MG63 (cell line): ENCODE measurements at regions not wholly inside any gene's neighbourhood (a gene's known extent, or its start where the extent isn't known, plus 50 kb on each side); places are given as distances from the start of the nearest gene placed in this dataset.
"Not testable (repeated sequence)": the region's sequence is repeated elsewhere in the genome, so short reads cannot be mapped to it uniquely, and the experiment has no call there.

ENCODE experiments used
- DNase-seq: peaks from one replicate; pipeline ENCODE4 v3.0.0-alpha.2; 2020
- H3K27me3 ChIP-seq: fragments of 250-450 bp; sonication (Bioruptor Pico); 2 replicates; pipeline ENCODE4 v1.5.1; 2020; ENCODE audit warnings: mild to moderate bottlenecking, moderate library complexity
- H3K36me3 ChIP-seq: fragments of 250-450 bp; sonication (Bioruptor Pico); 2 replicates; pipeline ENCODE4 v1.5.1; 2020; ENCODE audit warnings: mild to moderate bottlenecking, moderate library complexity
- H3K4me3 ChIP-seq: fragments of 250-450 bp; sonication (Bioruptor Pico); 2 replicates; pipeline ENCODE4 v1.5.1; 2020; ENCODE audit warnings: mild to moderate bottlenecking, moderate library complexity
- H3K9me3 ChIP-seq: fragments of 250-450 bp; sonication (Bioruptor Pico); 2 replicates; pipeline ENCODE4 v1.5.1; 2020; ENCODE audit warnings: mild to moderate bottlenecking, moderate library complexity

DNA sequence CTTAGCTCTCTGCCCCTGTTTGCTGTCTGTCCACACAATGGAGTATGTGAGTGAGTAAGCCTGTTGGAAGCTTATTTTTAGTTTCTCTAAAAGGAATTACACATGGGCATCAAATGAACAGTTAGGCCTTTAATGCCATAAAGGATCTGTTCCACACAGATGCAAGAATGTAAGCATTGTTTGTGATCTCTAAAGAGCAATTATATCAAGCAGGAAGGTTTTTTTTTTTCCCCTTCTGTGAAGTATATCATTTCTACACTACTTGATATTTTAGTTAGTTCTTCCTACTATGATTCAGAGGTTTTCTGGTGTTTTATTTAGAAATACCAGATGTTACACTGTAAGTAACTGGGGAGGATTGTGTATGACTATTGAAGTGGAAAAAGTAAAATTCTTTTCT is 627.5 kb downstream of the COL12A1 start:
- Histone ChIP-seq H3K4me3 (no peak overlapping the region), H3K36me3 (no peaks in the 10 kb centered on the region), H3K9me3 (no peaks in the 10 kb centered on the region), H3K27me3 (no peaks in the 10 kb centered on the region)
- DNase-seq: no peak

DNA sequence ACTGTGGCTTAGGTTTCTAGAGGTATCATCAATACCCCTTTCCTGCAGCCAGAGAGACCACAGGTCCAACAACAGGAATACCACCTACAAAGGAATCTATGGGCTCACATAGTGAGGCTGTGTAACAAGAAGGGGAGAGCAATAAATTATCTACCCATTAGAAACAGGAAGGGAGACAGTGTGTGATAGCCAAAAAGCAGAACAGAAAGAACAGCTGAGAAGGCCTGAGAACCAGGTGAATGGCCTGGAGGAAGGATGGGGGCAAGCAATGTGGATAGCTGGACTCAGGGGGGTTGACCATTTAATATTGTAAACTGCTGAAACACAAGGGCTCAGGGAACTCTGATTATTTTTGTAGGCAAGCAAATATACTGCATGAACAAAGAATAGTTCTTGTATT is 628.2 kb downstream of the COL12A1 start:
- Histone ChIP-seq H3K36me3 (no peaks in the 10 kb centered on the region), H3K4me3 (no peak overlapping the region), H3K9me3 (no peaks in the 10 kb centered on the region), H3K27me3 (no peaks in the 10 kb centered on the region)
- no peak for DNase-seq

DNA sequence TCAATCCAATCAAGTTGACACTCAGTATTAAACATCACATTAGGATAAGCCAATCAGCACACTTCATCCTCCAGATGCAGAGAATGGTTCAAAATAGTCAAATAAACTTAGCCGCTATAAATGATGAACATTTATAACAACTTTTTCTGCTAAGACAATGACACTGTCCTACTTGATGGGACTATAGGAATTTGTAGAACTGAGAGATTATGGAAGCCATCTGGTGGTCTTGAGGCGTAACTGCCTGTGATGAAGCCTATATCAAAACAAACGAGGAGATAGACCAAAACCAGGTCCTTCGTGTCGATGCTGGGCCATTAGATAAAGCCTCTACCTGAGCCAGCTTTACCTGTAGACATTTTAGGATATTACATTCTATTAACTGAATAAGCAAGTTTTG is 631.1 kb downstream of the COL12A1 start:
- no peak for DNase-seq

DNA sequence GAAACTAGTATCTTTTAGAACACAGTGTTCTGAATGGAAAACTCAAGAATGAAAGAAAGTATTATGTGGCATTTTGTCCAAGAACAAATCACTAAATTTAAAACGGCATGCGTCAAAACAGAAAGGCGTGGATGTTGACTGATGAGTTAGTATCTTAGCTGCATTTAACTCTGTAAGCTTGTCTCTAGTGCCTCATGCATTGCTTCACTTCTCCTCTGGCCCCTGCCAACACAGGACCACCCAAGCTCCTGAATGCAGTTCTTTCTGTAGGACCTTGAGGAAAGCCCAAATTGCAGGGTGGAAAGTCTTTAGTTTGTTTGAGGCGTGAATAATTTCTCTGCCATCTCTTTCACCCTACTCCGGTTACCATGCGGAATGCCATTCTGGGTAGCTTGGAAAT is 632.2 kb downstream of the COL12A1 start:
- Histone ChIP-seq H3K9me3 (no peaks in the 10 kb centered on the region), H3K36me3 (no peaks in the 10 kb centered on the region)
- DNase-seq: no peak

More for the DNA sequence above, 631.1 kb downstream of the COL12A1 start:
- Histone ChIP-seq H3K36me3 (no peaks in the 10 kb centered on the region), H3K27me3 (no peaks in the 10 kb centered on the region), H3K4me3 (no peak overlapping the region), H3K9me3 (no peaks in the 10 kb centered on the region)

DNA sequence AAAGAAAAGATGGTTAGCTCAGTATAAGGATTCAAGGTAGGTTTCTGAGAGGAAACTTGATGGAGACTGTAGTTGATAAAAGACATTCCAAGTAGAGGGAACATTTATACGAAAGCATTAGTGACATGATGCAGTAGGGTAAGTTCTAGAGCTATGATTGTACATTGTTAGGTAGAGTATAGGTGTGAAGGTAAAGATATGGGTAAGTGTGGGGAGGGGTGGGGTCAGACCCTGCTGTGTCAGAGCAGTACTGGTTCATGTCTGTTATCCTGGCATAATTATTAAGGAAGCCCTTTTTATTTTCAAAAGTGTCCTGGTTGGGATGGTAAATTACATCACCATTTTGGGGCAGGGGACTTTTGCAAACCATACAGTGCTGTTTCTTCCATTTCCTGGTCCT is 635.8 kb downstream of the COL12A1 start:
- no peak overlapping the region for H3K4me3 ChIP-seq
- H3K36me3 ChIP-seq: no peaks in the 10 kb centered on the region
- no peaks in the 10 kb centered on the region for H3K27me3 ChIP-seq
- no peaks in the 10 kb centered on the region for H3K9me3 ChIP-seq
- no peak for DNase-seq

More for the DNA sequence above, 632.2 kb downstream of the COL12A1 start:
- no peak overlapping the region for H3K4me3 ChIP-seq
- no peaks in the 10 kb centered on the region for H3K27me3 ChIP-seq

DNA sequence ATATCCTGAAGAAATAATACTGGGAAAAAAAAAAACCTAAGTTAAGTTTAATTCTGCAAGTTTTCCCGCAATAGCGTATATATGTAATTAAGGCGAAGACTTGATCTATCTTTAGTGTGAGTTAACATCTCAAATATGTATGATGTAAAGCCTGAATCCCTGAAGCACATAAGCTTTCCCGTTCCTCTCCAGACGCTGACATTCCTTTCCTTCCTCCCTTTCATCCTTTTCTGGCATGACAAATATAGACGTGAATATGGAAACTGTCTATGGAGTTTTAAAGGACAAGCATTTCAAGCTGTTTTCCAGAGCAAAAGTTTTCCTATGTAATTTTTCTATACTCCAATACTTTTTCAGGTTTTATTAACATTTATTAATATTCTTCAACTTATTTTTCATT is 637.0 kb downstream of the COL12A1 start:
- Histone ChIP-seq H3K9me3 (no peaks in the 10 kb centered on the region), H3K4me3 (no peak overlapping the region), H3K27me3 (no peaks in the 10 kb centered on the region), H3K36me3 (no peaks in the 10 kb centered on the region)
- no peak for DNase-seq

DNA sequence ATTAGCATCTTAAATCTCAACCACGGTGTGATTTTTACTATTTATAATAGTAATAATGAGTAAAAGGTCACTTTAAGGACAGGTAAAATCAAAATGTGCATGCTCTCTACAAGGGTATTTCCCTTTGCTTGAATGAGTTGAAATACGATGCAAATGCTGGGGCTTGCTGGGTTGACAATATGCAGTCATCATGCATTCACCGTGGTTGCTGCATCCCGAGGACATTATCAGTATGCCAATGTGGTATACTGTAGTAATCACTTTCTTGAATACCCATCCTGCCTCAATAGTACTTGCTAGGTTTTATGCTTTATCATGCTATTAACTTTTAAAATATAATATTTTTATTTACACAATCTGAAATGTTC is 637.9 kb downstream of the COL12A1 start:
- H3K4me3 ChIP-seq, H3K27me3 ChIP-seq: not testable (repeated sequence)

DNA sequence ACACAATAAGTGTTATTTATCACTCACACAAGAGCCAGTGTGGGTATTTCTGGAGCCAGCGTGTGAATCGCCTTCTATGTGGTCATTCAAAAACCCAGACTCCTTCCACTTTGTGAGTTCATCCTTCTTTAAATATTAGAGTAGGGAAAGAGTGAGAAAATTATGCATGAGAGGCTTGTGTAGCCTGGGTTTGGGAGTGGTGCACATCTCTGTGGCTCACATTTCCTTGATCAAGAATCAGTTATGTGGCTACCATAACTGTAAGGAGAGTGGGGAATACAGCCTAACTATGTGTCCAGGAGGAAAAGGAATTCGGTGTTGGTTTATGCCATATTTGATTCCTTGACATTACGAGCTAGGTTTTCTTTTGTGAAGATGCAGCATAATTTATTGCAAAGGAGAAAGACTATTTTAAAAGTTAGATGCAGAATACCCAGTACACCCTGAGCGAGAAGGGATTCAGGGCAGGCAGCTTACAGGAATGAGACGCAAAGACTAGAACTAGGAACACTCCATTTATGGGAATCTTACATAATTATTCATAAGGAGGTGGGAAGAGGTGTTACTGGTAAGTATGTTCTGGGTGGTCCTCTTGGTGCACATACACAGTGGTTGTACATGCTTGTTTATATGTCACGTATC is 638.5 kb downstream of the COL12A1 start:
- H3K36me3 ChIP-seq: no peaks in the 10 kb centered on the region
- H3K27me3 ChIP-seq: no peaks in the 10 kb centered on the region
- H3K4me3 ChIP-seq: no peak overlapping the region
- DNase-seq: no peak
- H3K9me3 ChIP-seq: no peaks in the 10 kb centered on the region

More for the DNA sequence above, 637.9 kb downstream of the COL12A1 start:
- DNase-seq, H3K36me3 ChIP-seq, H3K9me3 ChIP-seq: not testable (repeated sequence)

DNA sequence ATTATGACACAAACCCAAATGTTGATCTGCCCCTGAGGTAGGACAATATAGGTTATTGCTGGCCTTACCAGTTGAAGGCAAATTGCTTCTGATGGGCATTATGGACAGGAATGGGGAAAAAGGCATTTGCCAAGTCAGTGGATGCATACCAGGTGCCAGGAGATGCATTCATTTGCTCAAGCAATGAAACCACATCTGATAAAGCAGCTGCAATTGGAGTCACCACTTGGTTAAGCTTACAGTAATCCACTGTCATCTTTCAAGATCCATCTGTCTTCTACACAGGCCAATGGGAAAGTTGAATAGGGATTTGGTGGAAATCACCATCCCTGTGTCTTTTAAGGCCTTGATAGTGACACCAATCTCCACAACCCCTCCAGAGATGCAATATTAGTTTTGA is 648.6 kb downstream of the COL12A1 start:
- no peaks in the 10 kb centered on the region for H3K9me3 ChIP-seq
- no peak for DNase-seq
- H3K4me3 ChIP-seq: no peak overlapping the region
- H3K27me3 ChIP-seq: no peaks in the 10 kb centered on the region
- no peaks in the 10 kb centered on the region for H3K36me3 ChIP-seq

DNA sequence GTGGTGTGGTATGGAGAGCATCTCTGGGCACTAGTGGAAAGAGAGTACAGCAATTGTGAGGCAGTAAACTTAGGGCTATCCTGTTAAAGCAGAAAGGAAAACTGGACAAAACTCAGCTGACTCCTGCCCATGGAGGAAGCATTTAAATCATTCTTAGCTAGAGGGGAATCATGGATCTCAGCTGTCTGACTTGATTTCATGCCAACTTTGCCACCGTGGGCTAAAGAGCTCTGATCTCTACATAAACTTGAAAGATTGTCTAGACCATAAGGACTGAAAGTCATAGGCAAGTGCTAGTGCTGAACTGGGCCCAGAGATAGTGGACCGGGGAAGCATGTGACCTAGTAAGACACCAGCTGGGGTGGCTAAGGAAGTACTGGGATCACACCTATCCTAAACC is 651.8 kb downstream of the COL12A1 start:
- DNase-seq: no peak
- no peaks in the 10 kb centered on the region for H3K9me3 ChIP-seq
- no peaks in the 10 kb centered on the region for H3K27me3 ChIP-seq
- no peaks in the 10 kb centered on the region for H3K36me3 ChIP-seq
- no peak overlapping the region for H3K4me3 ChIP-seq

DNA sequence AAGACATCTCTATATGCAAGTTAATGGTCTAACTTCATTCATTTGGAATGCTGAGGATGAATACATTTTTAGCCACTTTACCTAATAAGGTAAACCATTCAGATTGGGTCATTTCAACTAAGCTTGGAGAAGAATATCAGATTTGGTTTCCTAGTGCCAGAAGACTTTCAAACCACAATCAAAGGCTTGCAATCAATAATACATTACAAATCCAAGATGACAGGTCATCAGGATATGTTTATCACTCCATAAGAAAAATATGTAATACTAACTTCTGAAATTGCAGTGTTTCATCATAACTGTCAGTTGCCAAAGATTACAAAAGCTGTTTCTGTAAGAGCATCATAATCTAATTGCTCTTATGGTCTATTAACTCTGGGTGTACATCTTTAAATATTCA is 654.0 kb downstream of the COL12A1 start:
- no peaks in the 10 kb centered on the region for H3K9me3 ChIP-seq
- H3K27me3 ChIP-seq: no peaks in the 10 kb centered on the region
- H3K4me3 ChIP-seq: no peak overlapping the region
- H3K36me3 ChIP-seq: no peaks in the 10 kb centered on the region
- no peak for DNase-seq

DNA sequence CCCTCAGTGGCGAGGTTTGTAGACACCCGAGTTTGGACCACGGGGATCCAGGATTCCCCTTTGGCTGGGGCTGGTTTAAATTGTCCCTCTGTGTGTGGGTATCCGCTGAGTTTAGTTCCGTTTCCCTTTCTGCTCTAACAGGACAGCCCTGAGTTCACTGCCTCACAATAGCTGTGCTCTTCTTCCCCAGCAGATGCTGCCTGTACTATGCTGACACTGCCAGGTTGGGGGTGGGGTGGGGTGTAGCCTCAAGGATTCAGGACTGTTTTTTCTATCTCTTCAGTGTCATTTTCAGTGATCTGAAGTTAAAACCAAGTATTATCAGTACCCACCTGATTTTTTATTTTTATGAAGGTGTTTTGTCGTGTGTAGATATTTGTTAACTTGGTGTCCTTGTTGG is 655.0 kb downstream of the COL12A1 start:
- no peaks in the 10 kb centered on the region for H3K36me3 ChIP-seq
- no peaks in the 10 kb centered on the region for H3K9me3 ChIP-seq
- no peaks in the 10 kb centered on the region for H3K27me3 ChIP-seq
- H3K4me3 ChIP-seq: no peak overlapping the region
- no peak for DNase-seq

DNA sequence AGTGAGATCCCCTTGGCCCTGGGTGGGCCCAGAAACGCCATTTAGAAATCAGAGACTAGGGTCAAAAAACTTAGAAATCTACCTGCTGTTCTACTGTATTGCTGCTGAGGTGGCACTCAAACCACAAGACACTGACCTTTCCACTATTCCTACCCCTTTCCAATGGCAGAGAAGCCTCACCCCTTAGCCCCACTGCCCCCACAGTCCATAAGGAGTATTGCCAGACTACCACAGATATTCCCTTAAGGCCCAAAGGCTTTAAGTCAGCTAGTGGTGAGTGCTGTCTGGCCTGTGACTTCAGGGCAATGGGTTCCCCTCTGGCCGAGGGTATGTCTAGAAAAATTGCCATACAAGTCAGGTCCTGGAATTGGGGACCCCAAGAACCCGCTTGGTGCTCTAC is 656.1 kb downstream of the COL12A1 start:
- H3K27me3 ChIP-seq: no peaks in the 10 kb centered on the region
- no peak overlapping the region for H3K4me3 ChIP-seq
- H3K36me3 ChIP-seq: no peaks in the 10 kb centered on the region
- no peaks in the 10 kb centered on the region for H3K9me3 ChIP-seq
- no peak for DNase-seq

DNA sequence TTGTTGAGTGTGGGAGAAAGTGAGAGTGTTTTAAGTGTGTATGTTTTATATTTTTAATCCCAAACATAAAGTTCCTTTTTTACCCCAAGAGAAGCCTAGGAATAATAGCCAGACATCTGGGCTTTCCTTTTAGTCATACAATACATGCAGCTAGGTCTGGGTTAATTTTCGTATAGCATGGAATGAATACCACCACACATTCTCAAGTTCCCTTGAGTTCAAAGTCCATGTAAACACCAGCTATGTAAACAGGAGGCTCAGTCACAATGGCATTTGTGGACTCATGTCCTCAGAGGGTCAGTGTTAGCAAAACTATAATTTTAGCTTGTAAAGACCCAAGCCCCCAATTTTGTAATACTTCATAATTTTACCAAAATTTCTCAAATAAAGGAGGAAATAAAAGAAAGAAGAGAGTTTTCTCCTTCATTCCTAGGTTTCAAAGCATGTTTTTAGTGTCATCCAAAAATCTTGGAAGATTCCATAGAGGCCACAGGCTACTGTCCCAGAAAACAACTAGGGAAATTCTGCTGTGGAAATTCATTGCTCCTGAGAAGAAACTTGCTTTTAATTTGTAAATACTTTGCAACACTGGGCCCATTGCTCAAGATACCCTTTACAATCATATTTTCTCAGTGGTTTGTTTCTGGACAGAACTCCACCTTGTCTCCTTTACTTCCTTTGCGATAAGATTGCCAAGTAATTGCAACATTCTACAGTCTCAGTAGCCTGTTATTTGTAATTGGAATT is 671.2 kb downstream of the COL12A1 start:
- no peaks in the 10 kb centered on the region for H3K36me3 ChIP-seq
- DNase-seq: no peak

DNA sequence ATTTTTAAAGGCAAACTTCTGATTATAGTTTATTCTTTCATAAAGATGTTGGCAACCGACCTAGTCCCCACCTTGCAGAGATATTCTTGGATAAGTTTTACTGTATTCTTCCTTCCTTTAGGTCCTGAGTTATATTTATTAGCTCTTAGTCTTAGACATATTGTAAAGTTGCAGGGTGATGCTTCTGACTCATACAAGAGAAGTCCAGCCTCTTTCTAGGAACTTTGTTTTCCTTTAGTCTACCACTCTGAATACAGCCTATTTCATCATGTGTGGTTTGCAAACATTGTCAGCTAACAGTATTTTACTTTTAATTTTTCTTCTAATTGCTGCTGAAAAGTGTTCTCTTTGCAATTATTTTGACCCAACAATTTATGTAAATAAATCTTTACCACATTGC is 686.7 kb downstream of the COL12A1 start:
- no peak for DNase-seq

More for the DNA sequence above, 671.2 kb downstream of the COL12A1 start:
- Histone ChIP-seq H3K4me3 (no peak overlapping the region), H3K27me3 (no peaks in the 10 kb centered on the region), H3K9me3 (no peaks in the 10 kb centered on the region)

DNA sequence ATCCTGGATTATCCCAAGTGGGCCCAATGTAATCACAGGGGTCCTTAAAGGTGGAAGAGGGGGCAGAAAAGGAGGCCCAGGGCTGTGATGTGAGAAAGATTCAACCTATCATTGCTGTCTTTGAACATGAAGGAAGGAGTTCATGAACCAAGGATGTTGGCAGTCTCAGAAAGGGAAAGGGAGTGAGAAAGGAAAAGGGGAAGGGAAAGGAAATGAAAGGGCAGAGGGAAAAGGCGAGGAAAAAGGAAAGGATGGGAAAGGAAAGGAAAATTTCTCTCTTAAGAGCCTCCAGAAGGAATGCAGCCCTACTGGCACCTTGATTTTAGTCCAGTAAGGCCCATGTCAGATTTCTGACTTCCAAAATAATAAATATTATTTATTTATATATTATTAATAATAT is 687.8 kb downstream of the COL12A1 start:
- no peak for DNase-seq
- no peaks in the 10 kb centered on the region for H3K27me3 ChIP-seq
- no peaks in the 10 kb centered on the region for H3K36me3 ChIP-seq
- no peaks in the 10 kb centered on the region for H3K9me3 ChIP-seq
- H3K4me3 ChIP-seq: no peak overlapping the region

More for the DNA sequence above, 686.7 kb downstream of the COL12A1 start:
- Histone ChIP-seq H3K36me3 (no peaks in the 10 kb centered on the region), H3K4me3 (no peak overlapping the region), H3K9me3 (no peaks in the 10 kb centered on the region), H3K27me3 (no peaks in the 10 kb centered on the region)

DNA sequence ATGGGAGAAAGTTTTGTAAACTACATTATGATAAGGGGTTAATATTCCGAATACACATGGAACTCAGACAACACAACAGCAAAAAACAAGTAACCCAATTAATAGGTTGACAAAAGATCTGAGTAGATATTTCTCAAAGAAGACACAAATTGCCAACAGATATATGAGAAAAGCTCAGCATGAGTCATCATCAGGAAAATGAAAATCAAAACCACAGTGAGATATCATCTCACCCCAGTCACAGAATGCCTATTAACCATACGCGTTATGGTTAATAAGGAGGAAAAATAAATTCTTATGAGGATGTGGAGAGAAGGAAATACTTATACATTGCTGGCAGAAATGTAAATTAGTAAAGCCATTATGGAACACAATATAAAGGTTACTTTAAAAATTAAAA is 695.0 kb downstream of the COL12A1 start:
- Histone ChIP-seq H3K27me3 (no peaks in the 10 kb centered on the region), H3K36me3 (no peaks in the 10 kb centered on the region), H3K4me3 (no peak overlapping the region), H3K9me3 (peaks cover 9% of the 10 kb centered on the region)
- DNase-seq: no peak

DNA sequence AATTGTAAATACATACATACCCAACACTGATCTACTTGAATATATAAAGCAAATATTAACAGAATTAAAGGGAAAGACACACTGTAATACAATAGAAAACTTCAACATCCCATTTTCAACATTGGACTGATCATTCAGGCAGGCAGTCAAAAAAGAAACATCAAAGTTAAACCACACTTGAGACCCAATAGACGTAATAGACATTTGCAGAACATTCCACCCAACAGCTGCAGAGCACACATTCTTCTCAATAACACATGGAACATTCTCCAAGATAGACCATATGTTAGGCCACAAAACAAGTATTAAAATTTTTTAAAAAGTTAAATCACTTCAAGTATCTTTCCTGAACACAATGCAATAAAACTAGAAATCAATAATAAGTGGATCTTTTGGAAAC is 698.2 kb downstream of the COL12A1 start:
- DNase-seq: no peak
- H3K9me3 ChIP-seq: peaks cover 19% of the 10 kb centered on the region
- no peaks in the 10 kb centered on the region for H3K27me3 ChIP-seq
- no peaks in the 10 kb centered on the region for H3K36me3 ChIP-seq
- H3K4me3 ChIP-seq: no peak overlapping the region
